Activated CD4-positive, alpha-beta T cell treated with anti-CD3 and anti-CD28 coated beads, Interleukin-2, amount 50 U/mL, for 4 hours (primary cell): ENCODE measurements at regions not wholly inside any gene's neighbourhood (a gene's known extent, or its start where the extent isn't known, plus 50 kb on each side); places are given as distances from the start of the nearest gene placed in this dataset.

Experiments
- DNase-seq, 2 experiments: peaks; one replicate each; pipeline ENCODE4 v3.0.0-alpha.2; 2020

DNA sequence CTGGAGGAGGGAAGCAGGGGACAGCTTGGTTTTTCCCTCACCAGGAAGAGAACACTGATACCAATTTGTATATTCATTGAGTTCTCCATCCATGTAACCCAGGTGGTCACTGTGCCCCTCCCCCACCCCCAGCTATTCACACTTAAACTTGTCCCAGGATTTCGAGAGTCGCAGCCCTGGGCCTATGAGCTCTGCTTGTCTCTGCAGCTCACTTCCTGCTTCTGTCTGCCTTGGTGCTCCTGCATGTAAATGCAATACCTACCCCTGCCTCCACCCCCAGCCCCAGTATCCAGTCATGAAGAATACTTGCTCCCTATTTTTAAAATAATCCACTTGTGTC is 452.2 kb downstream of the BCL11B start:
- DNase-seq = no peak

- DNase-seq = no peak
These were observed 449.1 kb downstream of the BCL11B start for GRCh38 chr14:98822917-98823316.

GRCh38 chr14:98826618-98827017 is 445.4 kb downstream of the BCL11B start:
- DNase-seq = no peak

GRCh38 chr14:98834119-98834518 is 437.9 kb downstream of the BCL11B start:
- no peak for DNase-seq

DNA sequence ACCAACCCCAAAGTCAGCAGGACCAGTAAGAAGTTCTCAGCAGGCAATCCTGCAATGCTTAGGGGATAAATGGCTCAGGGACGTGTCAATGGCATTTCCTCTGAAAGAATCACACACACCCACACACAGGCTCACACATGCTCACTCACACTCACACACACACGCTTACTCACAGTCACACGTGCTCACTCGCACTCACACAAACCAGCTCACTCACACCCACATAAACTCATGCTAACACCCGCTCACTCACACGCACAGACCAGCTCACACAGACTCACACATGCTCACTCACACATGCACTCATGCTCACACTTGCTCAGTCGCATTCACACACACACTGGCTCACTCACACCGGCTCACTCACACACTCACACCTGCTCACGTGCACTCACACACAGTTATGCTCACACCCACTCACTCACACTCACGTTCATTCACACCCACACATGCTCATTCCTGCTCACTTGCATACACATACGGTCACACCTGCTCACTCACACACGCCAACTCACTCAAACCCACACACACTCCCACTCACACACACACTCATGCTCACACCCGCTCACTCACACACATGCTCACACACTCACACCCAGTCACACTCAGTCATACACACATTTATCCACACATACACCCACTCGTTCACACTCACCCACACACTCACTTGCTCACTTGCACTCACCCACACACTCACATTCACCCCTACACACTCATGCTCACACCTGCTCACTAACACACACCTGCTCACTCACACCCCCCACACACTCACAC is 436.8 kb downstream of the BCL11B start:
- no peak for DNase-seq

GRCh38 chr14:98835825-98836100 is 436.2 kb downstream of the BCL11B start:
- no peak for DNase-seq

GRCh38 chr14:98840091-98840490 is 431.9 kb downstream of the BCL11B start:
- no peak for DNase-seq

- no peak for DNase-seq
These were observed 431.5 kb downstream of the BCL11B start for GRCh38 chr14:98840511-98840910.

DNA sequence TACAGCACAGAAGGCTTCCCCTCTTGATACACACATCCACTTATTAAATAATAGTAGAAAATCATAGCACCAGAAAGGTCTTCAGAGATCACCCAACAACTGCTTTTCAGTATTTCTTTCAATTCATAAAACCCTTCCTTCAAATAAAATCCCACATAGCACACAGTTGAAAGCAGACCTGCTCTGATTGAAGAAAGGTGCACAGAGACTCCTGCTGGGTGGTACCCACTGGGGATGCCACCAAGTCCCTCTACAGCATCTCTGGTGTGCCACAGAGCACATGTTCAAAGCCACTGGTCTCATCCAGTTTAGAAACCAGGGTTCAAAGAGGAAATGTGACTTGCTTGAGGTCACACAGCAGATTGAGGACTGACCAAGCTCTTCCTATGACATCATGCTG is 427.5 kb downstream of the BCL11B start:
- DNase-seq = no peak

DNA sequence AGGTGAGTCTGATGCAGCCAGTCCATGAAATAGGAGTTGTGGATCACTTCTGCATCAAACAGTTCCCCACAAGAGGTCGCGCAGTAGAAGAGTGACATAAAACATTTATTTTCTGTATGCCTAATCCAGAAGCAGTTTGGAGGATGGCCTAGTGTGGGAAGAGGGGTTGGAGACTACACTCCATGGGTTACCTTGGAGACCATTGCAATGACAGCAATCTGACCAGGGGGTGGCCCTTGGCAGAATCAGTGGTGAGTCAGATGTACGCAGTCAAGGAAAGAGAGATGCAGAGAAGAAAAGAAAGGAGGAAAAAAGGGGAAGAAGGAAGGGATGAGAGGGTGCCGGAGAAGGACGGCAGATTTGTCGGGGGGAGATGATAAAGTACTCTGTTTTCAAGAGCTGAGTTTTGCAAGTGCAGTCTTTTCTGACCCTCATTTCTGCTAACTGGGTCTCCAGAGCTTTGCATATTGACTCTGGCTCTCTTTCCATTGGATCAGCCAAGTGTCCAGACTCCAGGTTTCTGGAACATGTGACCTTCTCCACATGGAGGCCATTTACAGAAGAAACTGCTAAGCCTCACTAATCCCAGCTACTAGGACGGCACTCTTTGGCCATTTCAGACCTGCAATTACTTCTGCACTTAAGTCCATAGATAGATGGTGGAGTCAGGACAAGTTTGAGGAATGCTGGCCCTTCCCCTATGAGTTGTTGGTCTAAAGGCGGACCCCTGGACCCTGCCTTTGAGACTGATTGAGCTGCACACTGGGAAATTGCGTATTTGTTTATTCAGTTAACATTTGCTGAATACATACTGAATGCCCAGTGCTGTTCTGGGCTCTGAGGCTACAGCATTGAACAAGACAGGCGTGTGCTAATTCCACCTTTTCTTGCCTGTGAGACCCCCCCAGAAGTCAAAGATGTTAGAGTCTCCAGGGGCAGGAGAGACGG is 424.2 kb downstream of the BCL11B start:
- no peak for DNase-seq

DNA sequence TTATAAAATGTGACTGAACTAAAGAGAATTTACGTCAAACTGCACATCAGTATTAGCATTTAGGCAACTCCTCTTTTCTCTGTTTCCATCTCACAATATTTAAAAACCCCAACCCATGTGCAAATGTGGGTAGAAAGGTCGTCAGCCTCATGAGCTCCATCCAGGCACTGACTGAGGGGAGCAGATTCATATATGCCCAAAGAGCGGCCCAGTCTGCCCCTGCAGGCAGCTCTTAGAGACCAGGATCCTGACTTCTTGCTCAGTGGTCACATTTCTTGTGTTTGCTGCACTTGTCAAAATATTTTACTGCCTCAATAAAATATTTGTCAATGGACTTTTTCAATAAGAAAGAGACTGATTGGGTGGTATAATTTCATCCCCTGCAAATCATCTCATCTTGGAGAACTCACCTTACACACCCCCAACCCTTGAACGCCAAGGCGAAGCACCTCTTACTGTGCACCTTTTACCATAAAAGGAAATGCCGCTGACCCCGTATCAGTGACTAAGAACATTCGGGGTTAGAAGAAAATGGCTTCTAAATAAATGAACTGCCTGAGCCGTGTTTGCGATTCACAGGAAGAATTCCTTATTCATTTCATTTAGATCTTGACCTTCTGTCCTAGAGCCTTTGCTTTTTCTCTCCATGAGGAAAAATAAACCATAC is 418.8 kb downstream of the BCL11B start:
- no peak for DNase-seq

GRCh38 chr14:98855926-98856715 is 415.9 kb downstream of the BCL11B start:
- no peak for DNase-seq

DNA sequence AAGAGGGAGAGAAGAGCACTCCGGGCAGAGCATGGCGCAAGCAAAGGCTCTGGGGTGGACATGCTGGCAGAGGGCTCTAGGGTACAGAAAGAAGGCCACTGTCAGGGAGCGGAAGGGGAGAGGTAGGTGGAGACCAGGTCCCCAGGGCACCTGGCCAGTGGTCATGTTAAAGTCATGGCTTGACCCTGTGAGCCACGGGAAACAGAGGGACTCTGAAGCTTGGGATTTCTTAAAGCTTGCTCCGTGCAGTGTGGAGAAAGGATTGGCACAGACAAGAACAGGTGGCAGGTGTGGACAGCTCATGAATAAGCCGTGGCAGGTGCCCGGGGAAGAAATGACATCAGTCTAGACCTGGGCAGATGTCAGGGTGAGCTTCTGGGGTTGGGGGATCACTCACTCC is 413.8 kb downstream of the BCL11B start:
- no peak for DNase-seq

DNA sequence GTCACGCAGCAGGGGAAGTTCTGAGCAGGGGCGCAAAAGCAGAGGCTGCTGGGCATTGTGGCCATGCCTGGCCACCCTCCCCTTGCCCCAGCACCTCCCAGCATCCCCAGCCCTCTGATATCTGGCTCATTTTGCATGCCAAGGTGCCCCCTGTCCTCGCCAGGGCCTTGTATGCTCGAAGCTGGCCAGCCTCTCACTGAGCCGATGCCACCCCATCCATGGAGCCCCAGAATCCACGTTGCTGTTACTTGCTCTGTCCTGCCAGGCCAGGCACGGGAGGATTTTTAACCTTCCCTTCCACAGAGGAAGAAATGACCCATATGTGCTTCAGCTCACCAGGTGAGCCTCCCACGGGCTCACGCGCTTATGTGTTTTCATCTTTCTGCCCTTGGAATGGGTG is 413.4 kb downstream of the BCL11B start:
- DNase-seq = no peak

GRCh38 chr14:98859301-98859700 is 412.7 kb downstream of the BCL11B start:
- DNase-seq = no peak

DNA sequence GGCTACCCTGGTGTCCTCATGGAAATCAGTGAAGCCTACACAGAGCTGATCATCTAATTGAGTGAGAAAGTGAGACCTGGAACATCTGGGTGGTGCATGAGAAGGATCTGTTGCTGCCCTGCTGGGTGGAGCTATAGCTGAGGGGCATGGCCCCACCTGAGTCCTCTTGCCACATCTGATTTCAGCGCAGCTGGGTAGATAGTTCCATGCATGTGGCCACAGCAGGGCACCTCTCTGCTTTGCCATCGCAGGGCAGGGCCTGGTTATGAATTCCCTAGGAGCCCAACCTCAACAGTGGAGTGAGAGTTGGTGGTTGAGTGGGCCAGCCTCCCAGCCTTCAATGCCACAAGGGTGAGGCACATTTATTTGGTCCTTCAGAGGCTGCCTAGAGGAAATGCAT is 407.8 kb downstream of the BCL11B start:
- DNase-seq = no peak

GRCh38 chr14:98867146-98867545 is 404.9 kb downstream of the BCL11B start:
- DNase-seq = no peak

DNA sequence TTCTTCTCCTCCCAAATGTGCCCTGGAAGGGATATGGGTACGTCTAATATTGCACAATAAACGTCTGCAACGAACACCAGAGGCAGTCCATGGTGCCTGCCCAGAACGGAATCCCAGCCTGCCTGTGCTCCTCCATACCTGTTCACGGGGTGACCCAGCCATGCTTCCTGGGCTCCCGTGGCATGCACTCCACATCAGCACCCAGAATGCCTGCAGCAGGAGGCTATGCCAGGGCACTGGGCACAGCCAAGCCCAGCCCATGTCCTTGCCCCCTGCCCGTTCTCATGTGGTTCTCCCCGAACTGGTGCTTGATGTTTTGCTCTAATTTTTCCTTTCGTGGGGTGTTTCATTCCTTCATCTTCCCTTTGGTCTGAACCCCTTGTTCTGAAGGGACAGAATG is 404.3 kb downstream of the BCL11B start:
- no peak for DNase-seq

GRCh38 chr14:98868866-98869265 is 403.1 kb downstream of the BCL11B start:
- DNase-seq = no peak

- DNase-seq = no peak
These were observed 400.2 kb downstream of the BCL11B start for GRCh38 chr14:98871796-98872195.

- no peak for DNase-seq
These were observed 394.9 kb downstream of the BCL11B start for GRCh38 chr14:98877065-98877464.

- no peak for DNase-seq
These were observed 393.7 kb downstream of the BCL11B start for GRCh38 chr14:98878282-98878681.

DNA sequence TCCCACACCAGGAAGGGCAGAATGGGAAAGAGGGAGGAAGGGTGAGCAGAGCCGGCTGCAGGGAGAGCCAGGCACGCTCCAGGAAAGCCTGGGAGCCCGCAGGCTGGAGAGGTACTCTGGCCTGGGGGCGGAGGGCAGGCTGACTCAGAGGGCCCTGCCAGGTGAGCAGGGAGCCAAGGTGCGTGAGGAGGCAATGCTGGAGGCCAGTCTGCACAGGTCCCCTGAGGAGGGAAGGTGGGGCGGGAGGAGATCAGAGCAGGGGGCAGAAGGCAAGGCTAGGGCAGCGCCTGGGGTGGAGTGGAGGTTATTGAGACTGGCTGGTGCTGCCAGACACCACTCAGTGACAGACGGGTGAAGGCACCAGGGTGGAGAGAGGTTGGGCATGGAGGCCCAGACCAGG is 385.0 kb downstream of the BCL11B start:
- no peak for DNase-seq
